ENCODE measurements at regions not wholly inside any gene's neighbourhood (a gene's known extent, or its start where the extent isn't known, plus 50 kb on each side); places are given as distances from the start of the nearest gene placed in this dataset.

DNA sequence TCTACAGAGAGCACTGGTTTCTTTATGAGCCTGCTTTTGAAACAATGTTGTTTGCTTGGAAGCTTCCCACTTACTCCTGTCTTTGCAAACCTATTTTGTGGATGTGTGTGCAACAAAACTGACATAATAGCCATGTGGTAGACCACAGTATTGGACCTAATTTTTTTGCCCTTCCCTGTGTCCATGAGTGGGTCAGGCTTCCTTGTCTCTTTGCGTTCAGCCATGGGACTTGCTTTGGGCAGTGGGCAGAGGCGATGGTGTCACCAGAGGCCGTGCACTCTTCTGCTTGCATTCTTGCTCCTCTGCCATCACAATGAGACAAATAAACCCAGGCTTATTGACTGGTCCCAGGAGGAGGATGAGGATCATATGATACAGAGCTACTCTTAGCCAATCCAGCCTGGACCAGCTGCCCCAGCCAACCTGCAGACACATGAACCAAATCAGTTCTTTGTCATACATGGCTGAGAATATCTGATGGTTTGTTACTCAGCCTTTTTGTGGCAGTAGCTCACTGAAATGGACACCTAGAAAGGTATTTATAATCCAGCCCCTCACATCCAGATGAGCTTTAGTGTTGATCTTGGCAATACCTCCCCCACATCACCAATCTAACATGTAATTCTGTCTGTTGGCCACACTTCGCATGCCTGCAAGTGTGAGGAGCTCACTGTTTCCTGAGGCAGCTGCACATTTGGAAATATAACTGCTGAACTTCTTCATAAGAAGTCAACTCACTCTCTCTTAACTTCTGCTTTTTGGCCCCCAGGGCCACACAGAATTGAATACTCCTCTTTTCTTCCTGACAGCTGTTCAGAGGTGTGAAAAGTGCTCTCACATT is 427.8 kb upstream of the ZMIZ1 start:
- TF ChIP-seq, protein P1, sequence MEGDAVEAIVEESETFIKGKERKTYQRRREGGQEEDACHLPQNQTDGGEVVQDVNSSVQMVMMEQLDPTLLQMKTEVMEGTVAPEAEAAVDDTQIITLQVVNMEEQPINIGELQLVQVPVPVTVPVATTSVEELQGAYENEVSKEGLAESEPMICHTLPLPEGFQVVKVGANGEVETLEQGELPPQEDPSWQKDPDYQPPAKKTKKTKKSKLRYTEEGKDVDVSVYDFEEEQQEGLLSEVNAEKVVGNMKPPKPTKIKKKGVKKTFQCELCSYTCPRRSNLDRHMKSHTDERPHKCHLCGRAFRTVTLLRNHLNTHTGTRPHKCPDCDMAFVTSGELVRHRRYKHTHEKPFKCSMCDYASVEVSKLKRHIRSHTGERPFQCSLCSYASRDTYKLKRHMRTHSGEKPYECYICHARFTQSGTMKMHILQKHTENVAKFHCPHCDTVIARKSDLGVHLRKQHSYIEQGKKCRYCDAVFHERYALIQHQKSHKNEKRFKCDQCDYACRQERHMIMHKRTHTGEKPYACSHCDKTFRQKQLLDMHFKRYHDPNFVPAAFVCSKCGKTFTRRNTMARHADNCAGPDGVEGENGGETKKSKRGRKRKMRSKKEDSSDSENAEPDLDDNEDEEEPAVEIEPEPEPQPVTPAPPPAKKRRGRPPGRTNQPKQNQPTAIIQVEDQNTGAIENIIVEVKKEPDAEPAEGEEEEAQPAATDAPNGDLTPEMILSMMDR (conservative IDR thresholded peaks at IDR 0.05; ENCODE audit: low read depth, low read length): no peak
- no peak for TF ChIP-seq EZH2 (IDR thresholded peaks at IDR 0.05; ENCODE audit: borderline replicate concordance, low read depth, low read length, poor library complexity, severe bottlenecking)
